ENCODE measurements at regions not wholly inside any gene's neighbourhood (a gene's known extent, or its start where the extent isn't known, plus 50 kb on each side); places are given as distances from the start of the nearest gene placed in this dataset.

DNA sequence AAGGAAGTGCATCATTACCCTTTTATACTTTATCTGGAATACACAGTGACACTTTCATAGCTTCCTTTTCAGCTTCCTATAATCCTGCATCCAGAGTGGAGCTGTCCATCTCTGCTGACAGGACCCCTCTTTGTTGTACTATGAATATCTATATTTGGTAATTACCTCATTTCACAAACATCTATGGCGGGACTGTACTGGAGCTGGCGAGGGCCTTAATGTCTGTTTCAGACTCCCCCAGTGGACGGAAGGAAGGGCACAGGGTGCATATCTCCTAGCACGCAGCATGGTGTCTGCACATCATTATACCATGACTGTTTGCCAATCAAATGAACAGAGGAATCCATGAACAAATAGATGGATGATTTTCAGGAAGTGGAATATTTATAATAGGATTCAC, 142.3 kb downstream of the SOX11 start:
- Histone ChIP-seq H3K9ac (ENCODE audit: low read depth in 1 of 2, low read length in 2 of 2) (no peak overlapping the region), H3K27me3 (ENCODE audit: control insufficient read depth in 1 of 2, insufficient read depth in 2 of 2, low read length in 2 of 2) (no peaks in the 10 kb centered on the region), H3K27ac (ENCODE audit: low read depth, low read length) (no peak overlapping the region), H3K4me1 (ENCODE audit: control insufficient read depth in 1 of 2, insufficient read depth in 2 of 2, low read length in 2 of 2) (no peaks in the 10 kb centered on the region), H3K36me3 (ENCODE audit: control insufficient read depth in 1 of 2, insufficient read depth in 2 of 2, low read length in 2 of 2) (no peaks in the 10 kb centered on the region), H3K4me3 (ENCODE audit: low read depth in 1 of 2, low read length in 2 of 2) (no peak overlapping the region), H3K9me3 (ENCODE audit: control insufficient read depth in 1 of 2, low read length in 2 of 2) (no peaks in the 10 kb centered on the region)

GRCh38 chr2:5839550-5839949, 147.4 kb downstream of the SOX11 start:
- Histone ChIP-seq H3K9me3 (ENCODE audit: control insufficient read depth in 1 of 2, low read length in 2 of 2) (no peaks in the 10 kb centered on the region), H3K9ac (ENCODE audit: low read depth in 1 of 2, low read length in 2 of 2) (no peak overlapping the region), H3K36me3 (ENCODE audit: control insufficient read depth in 1 of 2, insufficient read depth in 2 of 2, low read length in 2 of 2) (no peaks in the 10 kb centered on the region), H3K27ac (ENCODE audit: low read depth, low read length) (no peak overlapping the region), H3K4me1 (ENCODE audit: control insufficient read depth in 1 of 2, insufficient read depth in 2 of 2, low read length in 2 of 2) (no peaks in the 10 kb centered on the region), H3K4me3 (ENCODE audit: low read depth in 1 of 2, low read length in 2 of 2) (no peak overlapping the region), H3K27me3 (ENCODE audit: control insufficient read depth in 1 of 2, insufficient read depth in 2 of 2, low read length in 2 of 2) (no peaks in the 10 kb centered on the region)

DNA sequence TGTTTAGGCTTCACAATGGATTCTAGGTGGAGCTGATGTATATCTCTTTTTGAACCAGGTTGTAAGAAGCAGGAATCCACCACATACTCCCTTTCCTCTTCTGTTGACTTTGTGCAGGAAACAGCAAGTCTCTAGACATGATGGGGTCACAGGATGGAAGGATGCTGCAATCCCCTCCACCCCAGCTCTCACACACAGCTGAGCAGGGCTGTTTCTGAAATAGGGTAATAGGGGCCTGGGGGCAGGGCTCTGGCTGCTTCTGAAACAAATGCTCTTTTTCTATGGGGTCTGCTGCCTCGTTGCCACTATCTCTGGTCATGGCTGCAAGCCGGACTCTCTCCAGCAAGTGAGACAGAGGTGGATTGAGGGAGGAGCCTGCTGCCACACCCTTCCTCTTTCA, 148.9 kb downstream of the SOX11 start:
- Histone ChIP-seq H3K4me3 (ENCODE audit: low read depth in 1 of 2, low read length in 2 of 2) (no peak overlapping the region), H3K27me3 (ENCODE audit: control insufficient read depth in 1 of 2, insufficient read depth in 2 of 2, low read length in 2 of 2) (no peaks in the 10 kb centered on the region), H3K36me3 (ENCODE audit: control insufficient read depth in 1 of 2, insufficient read depth in 2 of 2, low read length in 2 of 2) (no peaks in the 10 kb centered on the region), H3K27ac (ENCODE audit: low read depth, low read length) (no peak overlapping the region), H3K4me1 (ENCODE audit: control insufficient read depth in 1 of 2, insufficient read depth in 2 of 2, low read length in 2 of 2) (no peaks in the 10 kb centered on the region), H3K9ac (ENCODE audit: low read depth in 1 of 2, low read length in 2 of 2) (no peak overlapping the region), H3K9me3 (ENCODE audit: control insufficient read depth in 1 of 2, low read length in 2 of 2) (no peaks in the 10 kb centered on the region)

GRCh38 chr2:5842326-5842725, 150.1 kb downstream of the SOX11 start:
- Histone ChIP-seq H3K27me3 (ENCODE audit: control insufficient read depth in 1 of 2, insufficient read depth in 2 of 2, low read length in 2 of 2) (no peaks in the 10 kb centered on the region), H3K4me1 (ENCODE audit: control insufficient read depth in 1 of 2, insufficient read depth in 2 of 2, low read length in 2 of 2) (no peaks in the 10 kb centered on the region), H3K9me3 (ENCODE audit: control insufficient read depth in 1 of 2, low read length in 2 of 2) (no peaks in the 10 kb centered on the region), H3K36me3 (ENCODE audit: control insufficient read depth in 1 of 2, insufficient read depth in 2 of 2, low read length in 2 of 2) (no peaks in the 10 kb centered on the region), H3K27ac (ENCODE audit: low read depth, low read length) (no peak overlapping the region), H3K9ac (ENCODE audit: low read depth in 1 of 2, low read length in 2 of 2) (no peak overlapping the region), H3K4me3 (ENCODE audit: low read depth in 1 of 2, low read length in 2 of 2) (no peak overlapping the region)

DNA sequence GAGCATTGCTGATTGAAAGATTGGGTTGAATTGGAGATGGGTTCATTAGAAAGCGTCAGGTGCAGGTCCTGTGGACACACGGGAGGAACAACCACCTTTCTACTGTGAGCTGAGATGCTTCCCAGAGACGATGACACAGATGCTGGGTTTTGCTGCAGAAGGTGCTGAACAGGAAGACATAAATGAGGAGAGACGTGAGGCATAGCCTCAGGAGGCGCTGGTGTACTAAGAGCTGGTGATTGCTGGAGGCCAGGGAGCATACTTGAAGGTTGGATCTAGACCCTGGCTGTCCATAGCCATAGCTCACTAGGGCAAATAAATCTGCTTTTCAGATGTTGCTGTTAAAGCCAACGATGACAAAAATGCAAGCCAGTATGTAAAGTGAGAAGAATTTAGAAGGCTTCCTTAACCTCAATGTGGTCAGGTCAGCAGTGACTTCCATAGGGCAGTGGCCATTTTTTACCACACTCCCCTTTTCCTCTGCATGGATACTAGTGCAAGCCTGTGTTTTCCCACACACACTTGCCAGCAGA, 153.7 kb downstream of the SOX11 start:
- Histone ChIP-seq H3K27me3 (ENCODE audit: control insufficient read depth in 1 of 2, insufficient read depth in 2 of 2, low read length in 2 of 2) (no peaks in the 10 kb centered on the region), H3K9me3 (ENCODE audit: control insufficient read depth in 1 of 2, low read length in 2 of 2) (no peaks in the 10 kb centered on the region), H3K9ac (ENCODE audit: low read depth in 1 of 2, low read length in 2 of 2) (no peak overlapping the region), H3K4me3 (ENCODE audit: low read depth in 1 of 2, low read length in 2 of 2) (no peak overlapping the region), H3K27ac (ENCODE audit: low read depth, low read length) (no peak overlapping the region), H3K4me1 (ENCODE audit: control insufficient read depth in 1 of 2, insufficient read depth in 2 of 2, low read length in 2 of 2) (no peaks in the 10 kb centered on the region), H3K36me3 (ENCODE audit: control insufficient read depth in 1 of 2, insufficient read depth in 2 of 2, low read length in 2 of 2) (no peaks in the 10 kb centered on the region)

DNA sequence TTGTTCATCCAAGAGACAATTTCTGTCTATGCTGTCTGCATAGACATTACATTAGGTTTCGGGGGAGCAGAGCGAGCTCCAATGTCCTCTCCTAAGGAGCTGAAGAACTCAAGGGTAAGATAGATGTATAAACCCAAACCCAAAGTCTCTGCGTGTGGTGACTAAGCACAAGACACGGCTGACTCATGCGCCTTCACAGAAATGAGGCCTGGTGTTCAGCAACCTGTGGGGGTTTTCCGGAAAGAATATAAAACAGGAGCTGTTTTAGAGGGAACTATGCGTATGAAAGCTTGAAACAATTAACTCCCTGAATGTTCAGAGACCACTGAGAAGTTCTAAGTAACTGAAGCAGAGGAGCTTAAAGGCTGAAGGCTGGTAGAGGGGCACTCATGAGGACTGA, 154.7 kb downstream of the SOX11 start:
- H3K36me3 ChIP-seq (ENCODE audit: control insufficient read depth in 1 of 2, insufficient read depth in 2 of 2, low read length in 2 of 2), result no peaks in the 10 kb centered on the region
- H3K4me3 ChIP-seq (ENCODE audit: low read depth in 1 of 2, low read length in 2 of 2), result no peak overlapping the region
- H3K27ac ChIP-seq (ENCODE audit: low read depth, low read length), result no peak overlapping the region
- no peaks in the 10 kb centered on the region for H3K27me3 ChIP-seq (ENCODE audit: control insufficient read depth in 1 of 2, insufficient read depth in 2 of 2, low read length in 2 of 2)
- no peaks in the 10 kb centered on the region for H3K4me1 ChIP-seq (ENCODE audit: control insufficient read depth in 1 of 2, insufficient read depth in 2 of 2, low read length in 2 of 2)
- H3K9me3 ChIP-seq (ENCODE audit: control insufficient read depth in 1 of 2, low read length in 2 of 2), result no peaks in the 10 kb centered on the region
- no peak overlapping the region for H3K9ac ChIP-seq (ENCODE audit: low read depth in 1 of 2, low read length in 2 of 2)

DNA sequence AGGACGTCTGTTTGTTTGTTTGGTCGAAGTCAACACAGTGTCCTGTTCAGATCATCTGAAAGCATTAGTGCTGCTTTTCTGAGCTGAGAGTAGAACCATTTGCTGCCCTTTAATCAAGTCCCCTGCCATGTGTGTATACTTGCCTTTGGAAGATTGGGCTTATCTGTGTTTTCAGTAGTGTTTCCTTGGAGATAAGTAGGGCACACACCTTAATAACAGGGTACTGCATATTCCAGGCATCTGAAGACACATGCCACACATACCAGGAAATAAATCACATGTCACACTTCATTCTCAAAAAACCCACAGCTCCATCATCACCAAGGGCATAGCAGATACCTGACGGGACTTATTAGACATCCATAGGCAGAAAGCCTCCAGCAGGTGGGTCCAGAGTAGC, 157.4 kb downstream of the SOX11 start:
- H3K9me3 ChIP-seq (ENCODE audit: control insufficient read depth in 1 of 2, low read length in 2 of 2), result no peaks in the 10 kb centered on the region

GRCh38 chr2:5851410-5851809, 159.2 kb downstream of the SOX11 start:
- Histone ChIP-seq H3K27me3 (ENCODE audit: control insufficient read depth in 1 of 2, insufficient read depth in 2 of 2, low read length in 2 of 2) (no peaks in the 10 kb centered on the region), H3K27ac (ENCODE audit: low read depth, low read length) (no peak overlapping the region), H3K4me3 (ENCODE audit: low read depth in 1 of 2, low read length in 2 of 2) (no peak overlapping the region), H3K9ac (ENCODE audit: low read depth in 1 of 2, low read length in 2 of 2) (no peak overlapping the region), H3K9me3 (ENCODE audit: control insufficient read depth in 1 of 2, low read length in 2 of 2) (no peaks in the 10 kb centered on the region), H3K36me3 (ENCODE audit: control insufficient read depth in 1 of 2, insufficient read depth in 2 of 2, low read length in 2 of 2) (no peaks in the 10 kb centered on the region), H3K4me1 (ENCODE audit: control insufficient read depth in 1 of 2, insufficient read depth in 2 of 2, low read length in 2 of 2) (no peaks in the 10 kb centered on the region)

More for the DNA sequence above, 157.4 kb downstream of the SOX11 start:
- H3K27ac ChIP-seq (ENCODE audit: low read depth, low read length), result no peak overlapping the region
- H3K27me3 ChIP-seq (ENCODE audit: control insufficient read depth in 1 of 2, insufficient read depth in 2 of 2, low read length in 2 of 2), result no peaks in the 10 kb centered on the region
- no peaks in the 10 kb centered on the region for H3K36me3 ChIP-seq (ENCODE audit: control insufficient read depth in 1 of 2, insufficient read depth in 2 of 2, low read length in 2 of 2)
- no peak overlapping the region for H3K9ac ChIP-seq (ENCODE audit: low read depth in 1 of 2, low read length in 2 of 2)
- H3K4me1 ChIP-seq (ENCODE audit: control insufficient read depth in 1 of 2, insufficient read depth in 2 of 2, low read length in 2 of 2), result no peaks in the 10 kb centered on the region
- no peak overlapping the region for H3K4me3 ChIP-seq (ENCODE audit: low read depth in 1 of 2, low read length in 2 of 2)

GRCh38 chr2:5854797-5855196, 162.6 kb downstream of the SOX11 start:
- Histone ChIP-seq H3K4me1 (ENCODE audit: control insufficient read depth in 1 of 2, insufficient read depth in 2 of 2, low read length in 2 of 2) (no peaks in the 10 kb centered on the region), H3K27ac (ENCODE audit: low read depth, low read length) (no peak overlapping the region), H3K36me3 (ENCODE audit: control insufficient read depth in 1 of 2, insufficient read depth in 2 of 2, low read length in 2 of 2) (no peaks in the 10 kb centered on the region), H3K9me3 (ENCODE audit: control insufficient read depth in 1 of 2, low read length in 2 of 2) (no peaks in the 10 kb centered on the region), H3K4me3 (ENCODE audit: low read depth in 1 of 2, low read length in 2 of 2) (no peak overlapping the region), H3K27me3 (ENCODE audit: control insufficient read depth in 1 of 2, insufficient read depth in 2 of 2, low read length in 2 of 2) (no peaks in the 10 kb centered on the region), H3K9ac (ENCODE audit: low read depth in 1 of 2, low read length in 2 of 2) (no peak overlapping the region)

DNA sequence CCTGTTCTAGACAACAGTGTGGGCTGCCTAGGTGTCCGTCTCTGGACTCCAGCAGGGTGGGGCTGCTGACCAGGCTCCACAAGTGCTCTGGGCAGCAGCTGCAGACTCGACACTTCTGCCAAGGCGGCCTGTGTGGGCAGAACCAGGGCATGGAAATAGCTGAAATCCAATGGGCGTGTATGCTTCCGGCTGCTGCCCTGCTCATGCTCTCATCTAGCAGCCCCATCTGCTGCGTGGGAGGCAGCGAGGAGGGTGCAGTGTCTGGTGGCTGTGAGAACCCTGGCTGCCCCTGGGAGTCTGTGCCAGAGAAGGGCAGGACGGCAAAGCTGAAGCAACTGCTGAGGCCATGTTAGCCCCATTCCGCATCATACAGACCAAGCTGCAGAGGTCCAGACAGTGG, 174.9 kb downstream of the SOX11 start:
- Histone ChIP-seq H3K9me3 (ENCODE audit: control insufficient read depth in 1 of 2, low read length in 2 of 2) (peaks cover 3 to 4% of the 10 kb centered on the region in 2 donors), H3K36me3 (ENCODE audit: control insufficient read depth in 1 of 2, insufficient read depth in 2 of 2, low read length in 2 of 2) (no peaks in the 10 kb centered on the region)

GRCh38 chr2:5868931-5869330, 176.7 kb downstream of the SOX11 start:
- Histone ChIP-seq H3K27ac (ENCODE audit: low read depth, low read length) (no peak overlapping the region), H3K4me1 (ENCODE audit: control insufficient read depth in 1 of 2, insufficient read depth in 2 of 2, low read length in 2 of 2) (no peaks in the 10 kb centered on the region), H3K36me3 (ENCODE audit: control insufficient read depth in 1 of 2, insufficient read depth in 2 of 2, low read length in 2 of 2) (no peaks in the 10 kb centered on the region), H3K27me3 (ENCODE audit: control insufficient read depth in 1 of 2, insufficient read depth in 2 of 2, low read length in 2 of 2) (no peaks in the 10 kb centered on the region), H3K9ac (ENCODE audit: low read depth in 1 of 2, low read length in 2 of 2) (no peak overlapping the region), H3K9me3 (ENCODE audit: control insufficient read depth in 1 of 2, low read length in 2 of 2) (peaks cover 0 to 4% of the 10 kb centered on the region in 2 donors), H3K4me3 (ENCODE audit: low read depth in 1 of 2, low read length in 2 of 2) (no peak overlapping the region)

More for the DNA sequence above, 174.9 kb downstream of the SOX11 start:
- Histone ChIP-seq H3K27ac (ENCODE audit: low read depth, low read length) (no peak overlapping the region), H3K4me1 (ENCODE audit: control insufficient read depth in 1 of 2, insufficient read depth in 2 of 2, low read length in 2 of 2) (no peaks in the 10 kb centered on the region), H3K4me3 (ENCODE audit: low read depth in 1 of 2, low read length in 2 of 2) (no peak overlapping the region), H3K9ac (ENCODE audit: low read depth in 1 of 2, low read length in 2 of 2) (no peak overlapping the region), H3K27me3 (ENCODE audit: control insufficient read depth in 1 of 2, insufficient read depth in 2 of 2, low read length in 2 of 2) (no peaks in the 10 kb centered on the region)

All from duodenal mucosa (tissue), 2 donors.